GM23338 (cell line): ENCODE measurements at regions not wholly inside any gene's neighbourhood (a gene's known extent, or its start where the extent isn't known, plus 50 kb on each side); places are given as distances from the start of the nearest gene placed in this dataset. TPM values are rescaled to one million over a fixed set of nuclear protein-coding genes. Genes with fewer than 3 reads are reported as not detected.

Experiments used
- ATAC-seq: fragments of 200-7000 bp; cut with Tn5 transposase; 3 replicates; pipeline ENCODE4 v1.9.1; 2020
- DNase-seq: peaks from one replicate; pipeline ENCODE4 v3.0.0-alpha.2; 2015; ENCODE audit warnings: low spot score
- H2AFZ ChIP-seq: fragments of 200-600 bp; sonication (generic); 2 replicates; pipeline ENCODE4 v1.8.0; 2016; ENCODE audit warnings: antibody characterized with exemption, mild to moderate bottlenecking, moderate library complexity
- H3F3A ChIP-seq: fragments of 200-600 bp; sonication (generic); replicated peaks from 2 replicates; pipeline ENCODE4 v1.8.0; 2017; ENCODE audit warnings: antibody characterized with exemption, mixed run types, low read depth
- H3K27ac ChIP-seq: fragments of 200-600 bp; sonication (generic); 2 replicates; pipeline ENCODE4 v1.6.1; 2016; ENCODE audit warnings: low read depth
- H3K27me3 ChIP-seq: fragments of 200-600 bp; sonication (generic); 2 replicates; pipeline ENCODE4 v1.8.0; 2016; ENCODE audit warnings: mild to moderate bottlenecking, mixed run types, moderate library complexity; ENCODE audit not compliant: insufficient read depth
- H3K36me3 ChIP-seq: fragments of 200-600 bp; sonication (generic); 2 replicates; pipeline ENCODE4 v1.8.0; 2016; ENCODE audit warnings: mild to moderate bottlenecking; ENCODE audit not compliant: insufficient read depth
- H3K4me1 ChIP-seq: fragments of 200-600 bp; sonication (generic); 2 replicates; pipeline ENCODE4 v1.8.0; 2016; ENCODE audit warnings: mild to moderate bottlenecking, moderate library complexity; ENCODE audit not compliant: insufficient read depth
- H3K4me2 ChIP-seq: fragments of 200-600 bp; sonication (generic); 2 replicates; pipeline ENCODE4 v1.7.1; 2017; ENCODE audit warnings: mixed run types
- H3K4me3 ChIP-seq: fragments of 200-600 bp; sonication (generic); 2 replicates; pipeline ENCODE4 v1.6.1; 2016; ENCODE audit warnings: mixed run types
- H3K79me2 ChIP-seq: fragments of 200-600 bp; sonication (generic); replicated peaks from 2 replicates; pipeline ENCODE4 v1.8.0; 2017; ENCODE audit warnings: mild to moderate bottlenecking; ENCODE audit not compliant: insufficient read depth
- H3K9me2 ChIP-seq: fragments of 200-600 bp; sonication (generic); 2 replicates; pipeline ENCODE4 v1.8.0; 2017; ENCODE audit not compliant: insufficient read depth
- H4K20me1 ChIP-seq: fragments of 200-600 bp; sonication (generic); replicated peaks from 2 replicates; pipeline ENCODE4 v1.8.0; 2017; ENCODE audit warnings: mild to moderate bottlenecking; ENCODE audit not compliant: insufficient read depth
- H3K27ac Mint-ChIP-seq: 2 replicates; pipeline ENCODE4 v1.8.0; 2020; ENCODE audit warnings: inconsistent platforms, mild to moderate bottlenecking, moderate library complexity, mixed read lengths
- H3K27me3 Mint-ChIP-seq: 3 replicates; pipeline ENCODE4 v1.8.0; 2022; ENCODE audit warnings: low read depth, mild to moderate bottlenecking, moderate library complexity, mixed read lengths, inconsistent platforms; ENCODE audit not compliant: insufficient read depth, poor library complexity
- H3K36me3 Mint-ChIP-seq: 3 replicates; pipeline ENCODE4 v1.8.0; 2021; ENCODE audit warnings: low read depth, mild to moderate bottlenecking, inconsistent platforms, moderate library complexity, mixed read lengths
- H3K4me1 Mint-ChIP-seq: 3 replicates; pipeline ENCODE4 v1.8.0; 2020; ENCODE audit warnings: mild to moderate bottlenecking, inconsistent platforms, mixed read lengths
- H3K4me3 Mint-ChIP-seq: 3 replicates; pipeline ENCODE4 v1.8.0; 2021; ENCODE audit warnings: moderate library complexity, mild to moderate bottlenecking, inconsistent platforms, mixed read lengths
- H3K9me3 Mint-ChIP-seq: 3 replicates; pipeline ENCODE4 v1.8.0; 2020; ENCODE audit warnings: moderate library complexity, mild to moderate bottlenecking, inconsistent platforms, mixed read lengths
- EZH2phosphoT487 ChIP-seq: fragments of 200-600 bp; sonication (generic); IDR thresholded peaks from one replicate; pipeline ENCODE4 v1.8.1; 2018; ENCODE audit warnings: antibody characterized with exemption; ENCODE audit not compliant: unreplicated experiment
- JUNB ChIP-seq: IDR thresholded peaks from one replicate; pipeline ENCODE4 v1.6.1; 2016; ENCODE audit warnings: antibody characterized with exemption; ENCODE audit not compliant: unreplicated experiment
- POLR2AphosphoS5 ChIP-seq: IDR thresholded peaks from 2 replicates; pipeline ENCODE4 v1.6.1; 2016; ENCODE audit warnings: antibody characterized with exemption, low read depth
- ZNF114 ChIP-seq: fragments of 250-450 bp; sonication (Bioruptor Pico); IDR thresholded peaks from 2 replicates; pipeline ENCODE4 v1.5.0; 2020; ENCODE audit warnings: mild to moderate bottlenecking, moderate library complexity
- ZNF331 ChIP-seq: fragments of 250-450 bp; sonication (Bioruptor Pico); IDR thresholded peaks from 2 replicates; pipeline ENCODE4 v1.5.0; 2020; ENCODE audit warnings: low read depth, mild to moderate bottlenecking, moderate library complexity
- microRNA counts: library from miRNA; unstranded; fragments of <30 nt; microRNA quantifications from one replicate; lab custom pipeline; 2017
- microRNA-seq: library from miRNA; unstranded; fragments of <30 nt; microRNA quantifications from one replicate; pipeline ENCODE4, GENCODE V29; 2017
- small RNA-seq: library from RNA; depleted of rRNA; stranded (forward); fragments of <200 nt; gene quantifications from one replicate; pipeline ENCODE3, GENCODE V24; 2014; ENCODE audit warnings: low replicate concordance

- H2AFZ ChIP-seq, result no peak overlapping the region
- no peaks in the 10 kb centered on the region for H3K4me1 ChIP-seq
- no peak overlapping the region for H3K27ac Mint-ChIP-seq
Measured at GRCh38 chr2:56133931-56134629, 49.7 kb upstream of the CCDC85A start.

More at GRCh38 chr2:56133931-56134629, 49.7 kb upstream of the CCDC85A start:
- Histone ChIP-seq H3K9me2 (no peaks in the 10 kb centered on the region), H3F3A (no peaks in the 10 kb centered on the region), H3K4me3 (no peak overlapping the region), H3K27ac (no peak overlapping the region), H3K79me2 (no peaks in the 10 kb centered on the region), H3K36me3 (no peaks in the 10 kb centered on the region), H4K20me1 (no peaks in the 10 kb centered on the region), H3K27me3 (no peaks in the 10 kb centered on the region), H3K4me2 (no peak overlapping the region)
- Mint-ChIP-seq H3K9me3 (0 out of 3 replicates have a peak, but pooled peaks cover 3% of the 10 kb centered on the region), H3K4me1 (peaks cover 5% of the 10 kb centered on the region), H3K36me3 (peaks cover 5% of the 10 kb centered on the region; the same call in 1 of the 3 replicates), H3K4me3 (no peak overlapping the region), H3K27me3 (peaks cover 2% of the 10 kb centered on the region)
- ATAC-seq (no peak), DNase-seq (no peak)
- no peak for TF ChIP-seq ZNF114 (CRISPR knock-in tag)
- TF ChIP-seq POLR2AphosphoS5, result no peak
- no peak for TF ChIP-seq JUNB
- TF ChIP-seq EZH2phosphoT487, result no peak
- TF ChIP-seq ZNF331 (CRISPR knock-in tag), result no peak

MicroRNAs in the stretch of these regions (microRNA counts, 767-probe panel; counts per million panel counts)
- microRNA hsa-miR-216a (lab: Ali Mortazavi, UCI) (not detected), microRNA hsa-miR-216b (lab: Ali Mortazavi, UCI) (not detected), microRNA hsa-miR-217 (lab: Ali Mortazavi, UCI) (not detected)

Small RNA genes lying in the stretch of these regions (microRNA-seq; reads per million reads assigned to microRNA genes)
- gene MIR216A (not detected), gene MIR216B (not detected), gene MIR217 (0.66 reads per million)

Small RNA genes lying in the stretch of these regions (small RNA-seq; reads per million reads assigned to genes)
- gene MIR216A (not detected), gene MIR216B (not detected), gene MIR217 (not detected)
